ENCODE measurements at regions not wholly inside any gene's neighbourhood (a gene's known extent, or its start where the extent isn't known, plus 50 kb on each side); places are given as distances from the start of the nearest gene placed in this dataset.
"Not testable (repeated sequence)": the region's sequence is repeated elsewhere in the genome, so short reads cannot be mapped to it uniquely, and the experiment has no call there.

DNA sequence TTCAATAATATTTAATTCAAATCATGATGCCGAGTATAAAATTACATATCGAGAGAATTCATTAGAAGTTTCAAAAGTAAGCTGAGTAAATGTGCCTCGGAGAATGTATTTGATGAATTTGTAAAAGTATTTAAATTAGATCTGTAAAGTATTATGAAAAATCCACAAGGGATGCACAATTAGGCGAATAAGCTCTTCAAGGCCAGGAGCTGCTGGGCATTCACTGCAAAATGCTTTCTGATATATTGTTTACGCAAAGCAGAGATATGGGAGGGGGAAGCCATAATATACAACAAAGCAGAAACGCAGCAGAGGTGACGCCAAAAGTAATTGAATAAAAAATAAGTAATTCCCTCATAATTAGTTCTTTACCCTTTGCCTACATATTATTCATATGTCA, 1121.5 kb upstream of the TENM3 start:
- DNase-seq, result no peak

DNA sequence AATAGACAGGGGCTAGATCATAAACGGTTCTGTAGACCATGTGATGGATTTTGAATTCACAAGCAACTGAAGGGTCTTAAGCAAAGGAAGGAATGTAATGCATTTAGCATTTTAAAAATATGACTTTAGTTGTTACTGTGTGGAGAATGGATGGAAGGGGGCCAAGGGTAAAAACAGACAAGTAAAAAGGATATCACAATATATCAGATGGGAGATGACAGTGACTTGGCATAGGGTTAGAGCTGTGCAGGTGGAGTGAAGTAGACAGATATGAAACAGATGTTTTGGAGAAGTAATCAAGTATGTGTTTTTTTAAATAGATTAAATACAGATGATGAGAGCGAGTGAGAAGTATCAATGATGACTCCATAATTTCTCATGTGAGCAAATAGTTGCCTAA, 1116.0 kb upstream of the TENM3 start:
- no peak for DNase-seq

DNA sequence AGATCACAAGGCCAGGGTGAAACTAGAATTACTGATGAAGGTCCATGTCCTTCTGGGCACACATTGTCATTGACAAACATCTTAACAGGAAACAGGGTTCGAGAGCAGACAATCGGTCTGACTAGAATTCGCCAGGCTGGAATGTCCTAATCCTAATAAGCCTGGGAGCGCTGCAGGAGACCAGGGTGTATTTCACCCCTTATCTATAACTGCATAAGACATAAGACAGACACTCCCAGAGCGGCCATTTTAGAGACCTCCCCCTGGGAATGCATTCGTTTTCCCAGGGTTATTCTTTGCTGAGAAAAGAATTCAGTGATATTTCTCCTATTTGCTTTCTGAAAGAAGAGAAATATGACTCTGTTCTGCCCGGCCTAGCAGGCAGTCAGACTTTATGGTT, 1112.9 kb upstream of the TENM3 start:
- DNase-seq, result not testable (repeated sequence)

DNA sequence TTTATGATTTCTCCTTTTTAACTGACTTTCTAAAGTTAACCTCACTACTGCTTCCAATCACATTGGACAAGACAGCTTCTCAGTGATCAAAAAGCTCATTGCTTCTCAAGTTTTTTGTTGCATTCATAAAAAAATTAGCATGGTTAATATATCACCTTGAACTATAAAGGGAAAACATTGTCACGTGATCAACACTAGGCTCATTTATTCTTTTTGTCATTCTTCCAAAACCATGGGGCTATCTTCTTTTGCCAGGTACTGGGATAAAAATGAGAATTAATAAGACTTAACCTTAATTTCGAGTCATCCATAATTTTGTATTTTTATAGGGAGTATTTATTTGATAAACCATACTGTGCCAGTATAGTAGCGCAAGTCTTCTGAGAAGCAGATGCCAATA, 1105.9 kb upstream of the TENM3 start:
- no peak for DNase-seq

DNA sequence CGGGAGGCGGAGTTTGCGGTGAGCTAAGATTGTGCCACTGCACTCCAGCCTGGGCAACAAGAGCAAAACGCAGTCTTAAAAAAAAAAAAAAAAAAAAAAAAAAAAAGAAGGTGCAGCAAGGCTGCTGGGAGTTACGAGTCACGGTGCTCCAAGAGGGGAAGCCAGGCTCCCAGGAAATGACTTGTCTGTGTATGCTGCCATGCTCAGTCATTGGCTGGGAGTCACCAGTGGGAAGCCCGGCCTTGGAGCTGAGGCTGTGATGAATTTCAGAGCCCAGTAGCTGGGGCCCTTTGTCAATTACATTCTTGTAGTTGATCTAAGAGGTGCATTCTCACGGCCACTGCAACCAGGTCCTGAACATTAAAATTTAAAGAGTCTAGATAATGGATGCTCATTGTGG, 1105.1 kb upstream of the TENM3 start:
- DNase-seq, result no peak

DNA sequence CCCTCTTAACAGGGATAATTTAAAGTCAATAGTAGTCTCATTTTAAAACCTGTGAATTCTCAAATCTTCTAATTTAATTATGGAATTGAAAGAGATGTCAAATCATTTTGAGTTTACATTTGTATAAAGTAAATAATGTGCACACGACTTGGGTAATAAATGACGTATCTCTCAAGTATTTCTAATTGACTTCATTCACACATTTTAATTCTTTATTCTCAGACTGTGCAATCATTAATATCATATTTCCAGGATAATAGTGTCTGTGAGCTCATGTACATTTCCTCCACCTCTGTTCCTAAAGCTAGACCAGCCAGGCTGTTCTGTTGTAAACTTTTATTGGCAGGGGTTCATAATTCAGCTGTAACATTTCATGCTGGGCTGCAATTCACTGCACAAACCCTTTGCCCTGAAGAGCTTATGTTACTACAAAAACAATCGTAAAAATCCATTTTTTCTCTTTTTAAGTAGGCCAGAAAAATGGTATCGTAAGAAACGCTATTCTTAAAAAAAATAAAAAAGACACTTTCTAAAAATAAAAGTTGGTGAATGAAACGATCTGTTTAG, 1103.1 kb upstream of the TENM3 start:
- DNase-seq, result no peak

DNA sequence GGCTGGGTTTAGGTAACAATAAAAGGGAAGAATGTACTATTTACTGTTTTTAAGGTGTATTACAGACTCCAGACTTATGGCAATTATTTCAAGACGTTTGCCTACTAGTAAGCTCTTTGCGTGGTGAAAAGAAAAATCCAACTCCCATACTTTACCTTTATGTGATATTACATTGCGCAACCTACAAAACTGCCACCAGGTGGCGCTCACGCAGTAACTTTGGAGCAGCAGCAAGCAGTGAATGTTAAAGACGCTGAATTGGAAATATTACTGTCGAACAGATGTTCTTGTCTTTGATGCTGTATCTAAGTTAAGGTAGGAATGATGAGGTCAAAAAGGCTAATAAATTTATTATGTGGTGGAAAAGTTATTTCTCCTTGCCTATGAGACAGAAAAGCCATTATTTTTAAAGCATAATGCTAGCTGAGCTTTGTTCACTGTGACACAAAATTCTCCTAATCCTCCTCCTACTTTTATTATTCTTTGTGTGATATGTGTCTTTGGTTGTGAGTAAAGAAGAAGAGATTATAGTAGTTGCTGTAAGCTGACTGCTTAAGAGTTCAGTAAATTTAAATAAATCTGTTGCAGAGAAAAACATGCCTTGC, 1099.8 kb upstream of the TENM3 start:
- peak; percentile 57 for DNase-seq

DNA sequence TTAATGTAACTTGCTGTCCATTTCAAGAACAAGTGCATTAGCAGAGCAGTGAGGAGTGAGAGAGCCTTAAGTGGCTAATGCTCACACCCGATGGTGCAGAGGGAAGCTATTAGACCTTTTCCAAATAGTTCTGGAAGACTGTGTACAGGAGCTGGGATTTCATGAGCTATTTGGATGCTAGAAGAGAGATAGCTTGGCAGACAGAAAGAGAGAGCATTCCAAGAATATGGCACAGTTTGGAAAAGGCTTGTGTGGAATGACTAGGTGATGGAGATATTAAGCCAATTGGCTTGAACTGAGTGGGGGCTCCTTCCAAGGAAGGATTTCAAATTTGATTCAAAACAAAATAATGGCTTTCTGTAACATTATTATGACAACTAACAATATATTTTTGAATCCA, 1097.2 kb upstream of the TENM3 start:
- DNase-seq, result no peak

DNA sequence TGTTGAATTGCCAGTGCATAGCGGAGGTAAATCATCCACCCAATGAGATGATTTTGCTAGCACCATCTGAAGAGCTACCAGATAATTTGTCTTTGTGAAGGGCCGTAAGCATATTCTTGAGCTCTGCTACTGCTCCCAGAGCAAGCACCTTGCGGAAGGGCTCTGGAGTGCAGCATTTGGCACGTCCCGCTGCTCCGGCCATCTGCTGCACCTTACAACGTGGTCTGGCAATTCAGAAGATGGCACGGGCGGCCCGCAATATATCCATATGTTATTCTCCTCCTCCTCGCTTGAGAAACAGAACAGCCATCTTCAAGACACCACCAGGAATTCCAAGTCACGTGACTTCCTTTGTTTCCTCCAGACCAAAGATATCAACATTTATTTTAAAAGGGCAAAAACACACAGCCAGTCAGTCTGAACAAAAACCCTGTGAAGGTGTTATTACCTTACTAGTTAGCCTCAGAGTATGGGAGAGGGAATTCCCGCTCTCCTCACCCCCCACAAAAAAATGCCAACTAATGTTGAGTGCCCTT, 1095.7 kb upstream of the TENM3 start:
- DNase-seq, result no peak

DNA sequence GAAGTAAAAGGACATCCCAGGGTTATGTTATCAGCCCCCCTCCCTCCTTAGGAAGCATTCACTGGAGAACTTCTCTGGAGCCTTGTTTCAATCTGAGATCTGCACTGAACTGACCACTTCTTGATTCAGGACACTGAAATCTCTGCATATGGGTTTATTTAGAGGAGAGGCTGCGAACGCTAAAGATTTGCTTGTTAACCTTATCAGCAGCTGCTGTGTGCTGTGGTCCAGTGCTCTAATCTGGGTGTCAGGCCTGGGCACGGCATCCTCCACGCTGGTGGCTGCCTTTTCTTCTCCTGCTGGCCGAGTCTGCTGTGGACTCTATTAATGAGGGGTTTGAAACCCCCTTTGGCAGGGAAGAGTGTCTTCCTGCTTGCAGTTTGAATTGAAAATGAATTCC, 1094.7 kb upstream of the TENM3 start:
- no peak for DNase-seq

DNA sequence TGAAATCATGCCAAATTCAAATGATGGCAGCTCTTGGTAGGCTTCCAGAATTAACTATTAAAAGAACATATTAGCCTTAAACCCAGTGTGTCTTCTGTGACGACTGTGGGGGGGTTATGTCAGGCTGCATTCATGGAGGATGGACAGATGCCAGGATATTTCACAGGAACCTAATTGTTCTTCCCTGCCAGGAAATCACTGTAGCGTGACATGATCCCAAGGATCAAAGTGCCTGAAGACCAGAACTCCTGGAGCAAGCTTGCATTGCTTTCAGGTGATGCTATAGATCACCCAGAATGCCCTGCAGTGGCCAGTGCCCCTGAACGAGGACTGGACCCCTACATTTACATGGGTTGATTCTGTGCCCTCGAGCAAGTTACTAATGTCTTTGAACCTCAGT, 1093.0 kb upstream of the TENM3 start:
- DNase-seq, result no peak

DNA sequence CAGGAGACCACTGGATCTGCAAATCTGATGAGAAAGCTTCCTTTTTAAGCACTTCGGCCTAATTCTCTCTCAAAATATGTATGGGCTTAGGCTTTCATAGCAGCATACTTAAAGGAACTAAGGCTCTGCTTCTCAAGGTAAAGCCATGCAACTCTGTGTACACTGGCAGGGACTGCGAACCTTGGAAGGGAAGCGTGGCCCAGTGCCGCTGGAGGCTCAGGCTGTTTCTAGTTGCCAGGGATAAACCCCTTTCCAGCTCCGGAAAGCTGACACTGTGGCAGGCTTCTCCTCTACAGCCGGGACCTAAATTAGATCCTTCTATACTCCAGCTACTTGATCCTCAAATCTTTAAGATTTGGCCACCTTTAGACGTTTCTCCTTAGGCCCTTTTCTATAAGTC, 1091.3 kb upstream of the TENM3 start:
- no peak for DNase-seq

DNA sequence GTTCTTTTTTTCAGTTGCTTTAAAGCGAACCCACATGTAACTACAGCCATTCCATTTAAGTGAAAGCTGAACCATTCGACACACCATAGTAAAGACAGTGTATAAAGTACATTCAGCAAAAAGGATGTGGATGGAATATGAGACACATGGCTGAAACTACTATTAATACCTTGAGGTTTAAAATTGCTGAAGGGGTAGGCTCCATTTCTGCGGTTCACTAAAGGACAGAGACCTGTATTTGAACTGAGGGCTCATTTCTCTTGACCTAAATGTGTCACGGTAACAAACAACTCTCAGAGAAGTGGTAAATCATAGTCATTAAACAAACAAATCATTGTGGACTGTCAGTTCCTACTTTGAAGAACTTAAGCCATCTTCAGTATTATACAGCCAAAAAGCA, 1085.6 kb upstream of the TENM3 start:
- DNase-seq, result no peak

DNA sequence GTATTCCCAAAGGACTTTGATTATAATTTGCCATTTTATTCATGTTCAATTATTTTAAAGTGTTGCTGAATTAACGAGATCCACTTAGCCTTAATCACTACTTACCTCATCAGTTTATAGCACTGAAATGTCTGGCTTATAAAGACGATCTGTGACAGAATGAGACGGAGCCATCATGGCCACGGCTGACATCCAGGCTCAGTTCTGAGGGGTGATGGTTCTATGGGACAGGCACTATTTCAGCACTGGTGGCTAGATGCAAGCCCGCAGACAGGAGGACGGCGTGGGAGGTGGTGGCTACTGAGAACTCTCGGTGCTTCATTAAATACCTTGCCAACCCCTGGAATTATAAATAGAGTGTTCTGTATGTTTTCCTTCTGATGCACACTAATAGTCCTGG, 1084.2 kb upstream of the TENM3 start:
- no peak for DNase-seq

DNA sequence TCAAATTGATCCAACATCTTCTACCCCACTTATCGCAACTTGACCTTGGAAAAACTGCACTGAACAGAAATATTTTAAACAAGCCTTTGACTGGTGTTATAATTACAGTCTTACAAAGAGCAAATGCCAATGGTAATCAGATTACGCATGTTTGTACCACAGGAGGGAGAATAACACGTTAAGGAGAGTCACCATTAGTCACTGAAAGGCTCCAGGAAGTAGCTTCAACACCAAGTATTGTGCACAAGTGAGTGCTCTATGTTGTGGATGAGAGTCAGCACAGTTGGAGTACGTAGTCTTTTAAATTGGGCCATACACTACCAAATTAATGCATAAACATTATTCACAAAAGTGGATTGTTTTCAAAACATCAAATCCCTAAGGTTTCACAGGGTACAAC, 1081.5 kb upstream of the TENM3 start:
- DNase-seq, result no peak

DNA sequence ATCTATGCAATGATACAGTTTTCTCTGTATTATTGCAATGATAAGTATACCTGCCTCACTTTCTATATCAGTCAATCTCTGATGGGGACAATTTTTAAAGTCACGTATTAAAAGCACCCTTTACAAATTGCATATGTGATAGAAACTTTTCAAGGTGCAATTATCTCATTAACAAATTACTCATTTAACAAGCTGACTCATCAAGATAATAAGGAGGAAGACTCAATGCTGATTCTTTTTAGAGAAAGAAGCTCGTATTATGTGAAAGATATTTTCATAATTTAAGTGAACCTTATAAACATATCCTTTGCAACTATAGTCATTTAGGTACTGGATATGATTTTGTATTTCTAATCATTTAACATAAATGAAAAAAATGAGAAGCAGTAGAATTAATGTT, 1080.9 kb upstream of the TENM3 start:
- DNase-seq, result no peak

DNA sequence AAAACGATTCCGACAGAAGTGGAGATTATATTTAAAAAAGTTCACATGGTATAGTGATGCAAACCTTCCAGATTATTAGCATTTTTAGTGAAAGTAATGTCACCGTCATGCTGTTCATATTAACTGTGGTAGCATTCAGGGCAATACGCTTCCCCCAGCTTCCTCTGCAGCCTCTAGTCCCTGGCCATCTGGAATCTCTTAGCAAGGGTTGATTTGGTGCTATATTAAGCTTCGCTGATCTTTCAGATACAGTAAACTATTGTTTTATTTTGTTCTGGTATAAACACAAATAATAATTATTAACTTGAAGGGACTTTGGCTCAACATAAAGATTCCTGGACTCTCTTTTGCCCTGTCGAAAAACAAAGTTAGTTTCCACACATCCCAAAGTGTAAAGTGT, 1080.5 kb upstream of the TENM3 start:
- no peak for DNase-seq

DNA sequence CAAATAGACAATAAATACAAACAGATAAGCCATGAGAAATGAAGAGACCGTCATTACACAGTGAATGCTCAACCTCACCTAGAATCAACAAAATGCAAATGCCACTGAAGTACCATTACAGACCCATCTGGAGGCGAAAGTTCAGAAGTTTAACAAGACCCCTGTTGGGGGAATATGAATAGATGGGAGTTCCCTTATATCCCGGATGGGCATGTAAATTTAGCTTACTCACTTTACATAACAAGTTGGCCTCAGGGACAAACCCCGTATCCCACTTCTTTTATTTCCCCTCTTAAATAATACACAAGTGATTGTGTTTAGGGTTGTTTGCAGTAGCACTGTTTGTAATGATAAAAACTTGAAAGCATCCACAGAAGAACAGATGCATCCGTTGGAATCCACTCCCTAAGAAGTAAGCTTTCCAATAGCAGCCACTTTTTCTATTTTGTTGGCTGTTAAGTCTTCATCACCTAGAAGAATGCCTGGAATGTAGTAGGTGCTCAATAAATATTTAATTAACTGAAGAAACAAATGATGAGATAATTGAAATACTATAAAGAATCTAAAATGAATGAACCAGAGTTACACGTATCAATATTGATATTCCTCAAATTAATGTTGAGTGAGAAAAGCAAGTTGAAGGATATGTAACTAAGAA, 1076.3 kb upstream of the TENM3 start:
- no peak for DNase-seq

DNA sequence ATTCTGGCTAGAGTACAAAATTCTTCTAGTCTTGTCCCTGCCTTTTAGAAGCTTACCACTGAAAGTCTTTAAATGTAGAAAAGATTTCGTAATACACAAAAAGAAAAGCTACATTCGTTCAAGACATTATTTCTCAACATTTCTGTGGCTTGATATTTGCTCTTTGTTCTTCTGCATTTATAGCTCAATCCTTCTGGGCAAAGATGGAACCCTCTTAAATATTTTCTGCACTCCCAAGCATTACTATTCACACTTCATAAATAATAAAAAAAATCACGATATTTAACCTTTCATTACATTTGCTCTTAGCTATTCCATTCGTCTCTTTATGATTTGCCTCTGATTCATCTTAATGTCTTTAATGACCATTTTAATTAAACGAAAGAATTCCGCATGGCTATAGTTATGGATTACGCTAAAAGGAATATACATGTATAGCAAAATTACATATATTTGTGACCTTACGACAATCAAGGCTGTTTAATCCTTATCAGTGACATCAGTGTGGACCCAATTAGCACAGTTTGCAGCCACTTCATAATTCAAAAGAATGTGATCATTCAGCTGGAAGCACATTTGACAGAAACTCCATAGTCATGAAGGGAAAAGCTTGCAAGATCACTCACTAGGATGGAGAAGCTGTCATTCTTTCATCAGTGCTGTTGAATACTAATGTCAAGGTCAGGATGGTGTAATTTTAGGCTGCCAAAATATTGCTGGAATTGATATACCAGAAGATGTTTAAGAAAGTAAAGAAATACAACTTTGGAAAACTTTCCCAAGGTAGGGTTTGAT, 1075.0 kb upstream of the TENM3 start:
- no peak for DNase-seq

DNA sequence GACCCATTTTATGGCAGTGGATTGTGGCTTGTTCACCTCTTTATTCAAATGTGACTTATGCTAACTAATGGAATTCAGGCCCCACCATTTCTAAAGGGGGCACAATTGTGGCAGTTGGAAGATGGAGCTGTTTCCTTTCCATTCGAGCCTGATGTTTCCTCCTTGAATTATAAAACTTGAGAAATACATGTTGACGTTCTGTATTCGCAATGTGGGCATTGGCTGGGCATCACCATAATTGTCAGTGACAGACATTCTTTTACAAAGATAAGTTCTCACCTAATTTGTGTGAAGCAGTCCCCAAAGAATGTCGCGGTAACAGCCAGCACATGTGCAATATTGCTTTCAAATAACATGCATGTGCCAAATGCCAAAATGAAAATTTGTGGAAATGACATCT, 1070.2 kb upstream of the TENM3 start:
- no peak for DNase-seq

DNA sequence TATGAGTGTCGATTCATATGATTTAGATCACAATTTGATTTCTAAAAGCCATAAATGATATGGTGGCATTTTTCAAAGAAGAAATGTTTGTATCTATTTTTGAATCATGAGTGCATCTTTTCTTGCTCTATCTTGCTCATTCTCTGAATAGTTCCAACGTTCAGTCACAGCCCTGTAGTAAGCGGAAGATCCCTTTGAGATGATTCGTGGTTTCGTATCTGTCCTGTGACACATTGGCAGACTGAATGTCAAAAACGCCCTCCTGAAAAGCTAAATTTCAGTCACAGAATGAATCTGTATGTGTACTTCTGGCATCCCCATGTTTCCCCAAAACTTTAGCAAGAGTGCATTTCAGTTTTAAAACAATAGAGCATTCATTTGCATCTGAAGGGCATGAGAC, 1066.9 kb upstream of the TENM3 start:
- no peak for DNase-seq

DNA sequence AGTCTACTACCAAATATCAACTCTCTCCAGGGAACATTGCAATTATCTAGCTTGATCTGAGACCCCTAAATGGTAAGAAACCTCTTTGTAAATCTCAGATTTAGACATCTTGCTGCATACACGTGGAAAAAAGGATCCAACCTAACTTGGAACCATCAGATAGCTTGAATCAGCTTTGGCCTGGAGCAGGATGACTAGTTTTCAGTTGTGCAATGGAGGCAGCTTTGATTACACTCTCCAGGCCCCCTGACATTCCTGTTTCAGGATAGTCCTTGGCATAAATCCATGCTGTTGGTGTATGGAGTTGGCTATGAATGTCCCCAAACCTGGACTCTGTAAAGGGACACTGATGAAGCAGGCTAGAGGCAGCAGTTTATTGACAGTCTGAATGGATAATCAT, 1061.9 kb upstream of the TENM3 start:
- no peak for DNase-seq

DNA sequence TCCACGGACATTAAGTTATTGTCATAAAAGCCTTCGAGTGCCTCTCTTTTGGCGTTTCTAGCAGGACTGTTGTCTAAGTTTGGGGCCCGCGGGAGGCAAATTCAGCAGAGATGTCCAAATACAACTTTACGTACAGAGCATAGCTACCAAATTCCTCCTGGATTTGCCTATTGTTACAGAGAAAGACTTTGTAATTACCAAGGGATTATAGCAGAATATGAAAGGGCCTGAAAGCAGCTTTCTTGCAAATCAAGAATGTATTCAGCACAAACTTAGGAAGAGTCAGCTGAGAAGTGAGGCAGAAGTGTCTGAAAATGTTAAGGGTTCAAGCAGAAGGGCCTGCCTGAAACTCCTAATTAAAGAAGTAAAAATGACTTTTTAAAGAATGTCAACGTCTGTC, 1053.5 kb upstream of the TENM3 start:
- DNase-seq, result no peak

Measured in activated gamma-delta T cell treated with Interleukin-2 at 50 U/mL for 16 hours (primary cell).